H9 (cell line): ENCODE measurements at regions not wholly inside any gene's neighbourhood (a gene's known extent, or its start where the extent isn't known, plus 50 kb on each side); places are given as distances from the start of the nearest gene placed in this dataset.

Source experiments
- DNase-seq: peaks from one replicate; pipeline ENCODE4 v3.0.0-alpha.2; 2017
- H2AFZ ChIP-seq: one replicate; pipeline ENCODE4 v1.6.1; 2013; ENCODE audit warnings: mild to moderate bottlenecking, low read length, control low read depth, moderate library complexity
- H2AK5ac ChIP-seq: 2 replicates; pipeline ENCODE4 v1.6.1; 2013; ENCODE audit warnings: low read length, control low read depth, mixed read lengths; ENCODE audit not compliant: insufficient read length
- H2BK120ac ChIP-seq: one replicate; pipeline ENCODE4 v1.6.1; 2013; ENCODE audit warnings: low read depth, mild to moderate bottlenecking, low read length, control low read depth, inconsistent platforms; ENCODE audit not compliant: poor library complexity, severe bottlenecking
- H2BK12ac ChIP-seq: 2 replicates; pipeline ENCODE4 v1.6.1; 2013; ENCODE audit warnings: low read length, control low read depth, mixed read lengths, low read depth; ENCODE audit not compliant: insufficient read length
- H2BK15ac ChIP-seq: 2 replicates; pipeline ENCODE4 v1.6.1; 2013; ENCODE audit warnings: low read depth, low read length, control low read depth
- H2BK20ac ChIP-seq: one replicate; pipeline ENCODE4 v1.6.1; 2013; ENCODE audit warnings: low read depth, mild to moderate bottlenecking, low read length, control low read depth, inconsistent platforms; ENCODE audit not compliant: poor library complexity, severe bottlenecking
- H2BK5ac ChIP-seq: 2 replicates; pipeline ENCODE4 v1.6.1; 2013; ENCODE audit warnings: low read length, control low read depth, mixed read lengths; ENCODE audit not compliant: insufficient read length
- H3K14ac ChIP-seq: 2 replicates; pipeline ENCODE4 v1.6.1; 2013; ENCODE audit warnings: low read length, control low read depth; ENCODE audit not compliant: insufficient read depth
- H3K18ac ChIP-seq: 2 replicates; pipeline ENCODE4 v1.6.1; 2013; ENCODE audit warnings: low read depth, mild to moderate bottlenecking, mixed read lengths, low read length, control low read depth; ENCODE audit not compliant: insufficient read length
- H3K23ac ChIP-seq: 2 replicates; pipeline ENCODE4 v1.6.1; 2013; ENCODE audit warnings: low read length, control low read depth, mixed read lengths, low read depth; ENCODE audit not compliant: insufficient read length
- H3K23me2 ChIP-seq: 2 replicates; pipeline ENCODE4 v1.6.1; 2013; ENCODE audit warnings: low read depth, mild to moderate bottlenecking, mixed read lengths, low read length, control low read depth; ENCODE audit not compliant: insufficient read length, poor library complexity, severe bottlenecking
- H3K27ac ChIP-seq: 2 replicates; pipeline ENCODE4 v1.5.1; 2013; ENCODE audit warnings: low read length, control low read depth, mixed read lengths, low read depth; ENCODE audit not compliant: insufficient read length
- H3K27me3 ChIP-seq: 2 replicates; pipeline ENCODE4 v1.6.1; 2013; ENCODE audit warnings: low read length, control low read depth, inconsistent platforms; ENCODE audit not compliant: insufficient read depth
- H3K4ac ChIP-seq: 2 replicates; pipeline ENCODE4 v1.6.1; 2013; ENCODE audit warnings: low read depth, mild to moderate bottlenecking, control low read depth, inconsistent platforms, low read length, moderate library complexity
- H3K4me1 ChIP-seq: 2 replicates; pipeline ENCODE4 v1.6.1; 2013; ENCODE audit warnings: low read length, control low read depth, inconsistent platforms; ENCODE audit not compliant: insufficient read depth
- H3K4me2 ChIP-seq: 2 replicates; pipeline ENCODE4 v1.6.1; 2013; ENCODE audit warnings: low read length, control low read depth, mixed read lengths; ENCODE audit not compliant: insufficient read length, insufficient read depth
- H3K56ac ChIP-seq: 2 replicates; pipeline ENCODE4 v1.6.1; 2013; ENCODE audit warnings: low read depth, mild to moderate bottlenecking, mixed read lengths, low read length, control low read depth; ENCODE audit not compliant: insufficient read length
- H3K79me1 ChIP-seq: 2 replicates; pipeline ENCODE4 v1.6.1; 2013; ENCODE audit warnings: low read depth, mild to moderate bottlenecking, moderate library complexity, low read length, control low read depth, inconsistent platforms; ENCODE audit not compliant: insufficient read depth, poor library complexity, severe bottlenecking
- H3K79me2 ChIP-seq: 2 replicates; pipeline ENCODE4 v1.6.1; 2013; ENCODE audit warnings: low read length, control low read depth, inconsistent platforms; ENCODE audit not compliant: insufficient read depth
- H3K9ac ChIP-seq: 2 replicates; pipeline ENCODE4 v1.6.1; 2013; ENCODE audit warnings: low read length, control low read depth, mixed read lengths; ENCODE audit not compliant: insufficient read length; ENCODE audit errors: extremely low read depth
- H3K9me3 ChIP-seq: one replicate; pipeline ENCODE4 v1.6.1; 2013; ENCODE audit warnings: low read depth, low read length, inconsistent platforms; ENCODE audit not compliant: control insufficient read depth
- H3T11ph ChIP-seq: one replicate; pipeline ENCODE4 v1.6.1; 2013; ENCODE audit warnings: mild to moderate bottlenecking, low read length, control low read depth, inconsistent platforms
- H4K20me1 ChIP-seq: one replicate; pipeline ENCODE4 v1.6.1; 2013; ENCODE audit not compliant: control insufficient read depth, insufficient read length, insufficient read depth
- H4K5ac ChIP-seq: 2 replicates; pipeline ENCODE4 v1.6.1; 2013; ENCODE audit warnings: low read depth, mild to moderate bottlenecking, mixed read lengths, low read length, control low read depth; ENCODE audit not compliant: insufficient read length
- H4K8ac ChIP-seq: replicated peaks from 2 replicates; pipeline ENCODE4 v1.6.1; 2013; ENCODE audit warnings: low read length, control low read depth, mixed read lengths, low read depth; ENCODE audit not compliant: insufficient read length
- H4K91ac ChIP-seq: 2 replicates; pipeline ENCODE4 v1.6.1; 2013; ENCODE audit warnings: low read depth, mild to moderate bottlenecking, moderate library complexity, mixed read lengths, low read length, control low read depth; ENCODE audit not compliant: insufficient read length
- H3K27ac Mint-ChIP-seq, 3 experiments: 2 replicates in 2 of 3; 3 replicates in 1 of 3; pipeline ENCODE4 v1.8.0; 2020 to 2021; ENCODE audit warnings: mixed read lengths in 3 of 3, mild to moderate bottlenecking in 1 of 3, moderate library complexity in 1 of 3
- H3K27me3 Mint-ChIP-seq: 2 replicates; pipeline ENCODE4 v1.8.0; 2021; ENCODE audit warnings: low read depth, mild to moderate bottlenecking, moderate library complexity, mixed read lengths
- H3K36me3 Mint-ChIP-seq, 3 experiments: 2 replicates in 2 of 3; 3 replicates in 1 of 3; pipeline ENCODE4 v1.8.0; 2020 to 2021; ENCODE audit warnings: low read depth in 3 of 3, mixed read lengths in 3 of 3; ENCODE audit not compliant: insufficient read depth in 1 of 3
- H3K4me1 Mint-ChIP-seq, 2 experiments: 2 replicates each; pipeline ENCODE4 v1.8.0; 2020; ENCODE audit warnings: mixed read lengths in 2 of 2
- H3K4me3 Mint-ChIP-seq, 2 experiments: 2 replicates in 1 of 2; 3 replicates in 1 of 2; pipeline ENCODE4 v1.8.0; 2020 to 2021; ENCODE audit warnings: mild to moderate bottlenecking in 2 of 2, mixed read lengths in 2 of 2, moderate library complexity in 1 of 2
- H3K9me3 Mint-ChIP-seq, 2 experiments: 2 replicates in 1 of 2; 3 replicates in 1 of 2; pipeline ENCODE4 v1.8.0; 2020; ENCODE audit warnings: mild to moderate bottlenecking in 2 of 2, mixed read lengths in 2 of 2, moderate library complexity in 1 of 2
- CTCF ChIP-seq: fragments of 200-600 bp; sonication (generic); conservative IDR thresholded peaks from 3 replicates; pipeline ENCODE4 v1.8.0; 2021; ENCODE audit warnings: antibody characterized with exemption, mild to moderate bottlenecking
- WGBS: extraction: QIAGEN DNeasy Blood & Tissue Kit; methylation state at CpG from one replicate; pipeline ENCODE4 v1.1.7; 2013; ENCODE audit warnings: missing lambda C conversion rate, low lambda C conversion rate, mixed read lengths; ENCODE audit not compliant: insufficient read length; ENCODE audit errors: extremely low coverage; 5-methylcytosine and 5-hydroxymethylcytosine counted together

DNA sequence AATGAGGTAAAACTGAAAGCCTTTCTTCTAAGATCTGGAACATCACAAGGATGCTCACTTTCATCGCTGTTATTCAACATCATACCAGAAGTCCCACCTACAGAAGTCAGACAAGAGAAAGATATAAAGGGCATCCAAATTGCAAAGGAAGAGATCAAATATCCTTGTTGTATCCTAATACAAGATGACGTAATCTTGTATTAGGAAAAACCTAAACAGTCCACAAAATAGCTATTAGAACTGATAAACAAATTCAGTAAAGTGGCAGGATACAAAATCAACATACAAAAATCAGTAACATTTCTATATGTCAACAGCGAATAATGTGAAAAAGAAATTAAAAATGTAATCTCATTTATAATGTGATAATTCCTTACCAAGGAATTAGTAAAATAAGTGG is 195.1 kb upstream of the CBLB start:
- no peak overlapping the region for H3T11ph ChIP-seq
- Mint-ChIP-seq H3K9me3 (peaks cover 8 to 16% of the 10 kb centered on the region in 2 experiments), H3K36me3 (peaks cover 0 to 5% (median 3%) of the 10 kb centered on the region in 3 experiments; a peak in 3 of 7 replicates), H3K27ac (no peak overlapping the region), H3K4me1 (peaks cover 4% of the 10 kb centered on the region in 2 experiments; a peak in 3 of 4 replicates), H3K4me3 (no peak overlapping the region), H3K27me3 (no peaks in the 10 kb centered on the region)
- H2BK120ac ChIP-seq: no peak overlapping the region
- no peak overlapping the region for H4K91ac ChIP-seq
- no peak overlapping the region for H3K4me2 ChIP-seq
- no peak for TF ChIP-seq CTCF
- H3K18ac ChIP-seq: no peak overlapping the region
- H2BK5ac ChIP-seq: no peak overlapping the region
- no peak overlapping the region for H3K23ac ChIP-seq
- H3K14ac ChIP-seq: no peak overlapping the region
- H4K5ac ChIP-seq: no peak overlapping the region
- no peaks in the 10 kb centered on the region for H3K27me3 ChIP-seq
- H3K27ac ChIP-seq: no peak overlapping the region
- no peaks in the 10 kb centered on the region for H3K9me3 ChIP-seq
- WGBS: no CpG with 5 or more reads among the region's 3 CpGs
- no peaks in the 10 kb centered on the region for H3K79me1 ChIP-seq
- no peak overlapping the region for H2AFZ ChIP-seq
- no peaks in the 10 kb centered on the region for H3K4me1 ChIP-seq
- no peak overlapping the region for H2BK20ac ChIP-seq
- no peak overlapping the region for H2AK5ac ChIP-seq
- no peak overlapping the region for H3K9ac ChIP-seq
- DNase-seq: no peak
- no peaks in the 10 kb centered on the region for H3K23me2 ChIP-seq
- no peaks in the 10 kb centered on the region for H3K79me2 ChIP-seq
- no peaks in the 10 kb centered on the region for H4K20me1 ChIP-seq
- no peak overlapping the region for H3K4ac ChIP-seq
- no peak overlapping the region for H4K8ac ChIP-seq
- no peak overlapping the region for H3K56ac ChIP-seq
- H2BK15ac ChIP-seq: no peak overlapping the region
- H2BK12ac ChIP-seq: no peak overlapping the region
